Nephron (organoid): ENCODE measurements at regions not wholly inside any gene's neighbourhood (a gene's known extent, or its start where the extent isn't known, plus 50 kb on each side); places are given as distances from the start of the nearest gene placed in this dataset.

Experiments
- H3K27ac Mint-ChIP-seq, 3 experiments: 2 replicates each; pipeline ENCODE4 v1.8.0; 2020; ENCODE audit warnings: mixed read lengths in 3 of 3, mild to moderate bottlenecking in 2 of 3, moderate library complexity in 1 of 3
- H3K27me3 Mint-ChIP-seq: 2 replicates; pipeline ENCODE4 v1.8.0; 2021; ENCODE audit warnings: low read depth, mild to moderate bottlenecking, moderate library complexity, mixed read lengths
- H3K36me3 Mint-ChIP-seq: 2 replicates; pipeline ENCODE4 v1.8.0; 2020; ENCODE audit warnings: low read depth, mixed read lengths
- H3K4me1 Mint-ChIP-seq: 2 replicates; pipeline ENCODE4 v1.8.0; 2020; ENCODE audit warnings: mixed read lengths
- H3K4me3 Mint-ChIP-seq, 3 experiments: 2 replicates each; pipeline ENCODE4 v1.8.0; 2020; ENCODE audit warnings: mild to moderate bottlenecking in 3 of 3, mixed read lengths in 3 of 3, moderate library complexity in 2 of 3
- H3K9me3 Mint-ChIP-seq: 2 replicates; pipeline ENCODE4 v1.8.0; 2020; ENCODE audit warnings: mixed read lengths
- CTCF ChIP-seq, 3 experiments: fragments of 200-600 bp; sonication (generic); IDR thresholded peaks; one replicate each; pipeline ENCODE4 v1.5.0; 2021; ENCODE audit warnings: antibody characterized with exemption in 3 of 3; ENCODE audit not compliant: unreplicated experiment in 3 of 3

- H3K27me3 Mint-ChIP-seq, result peaks cover 4% of the 10 kb centered on the region
- no peak overlapping the region for H3K27ac Mint-ChIP-seq
- no peak for TF ChIP-seq CTCF (IDR thresholded peaks at IDR 0.05; ENCODE audit: unreplicated experiment in 3 of 3)
- H3K9me3 Mint-ChIP-seq, result peaks cover 10% of the 10 kb centered on the region
- H3K4me1 Mint-ChIP-seq, result no peaks in the 10 kb centered on the region
- no peaks in the 10 kb centered on the region for H3K36me3 Mint-ChIP-seq
- no peak overlapping the region for H3K4me3 Mint-ChIP-seq
Observed at GRCh38 chr6:147046141-147046877, 157.9 kb upstream of the STXBP5 start.

GRCh38 chr6:147048930-147049329 is 155.3 kb upstream of the STXBP5 start:
- Mint-ChIP-seq H3K9me3 (peaks cover 3% of the 10 kb centered on the region), H3K4me3 (no peak overlapping the region), H3K27me3 (peaks cover 4% of the 10 kb centered on the region), H3K36me3 (no peaks in the 10 kb centered on the region), H3K4me1 (no peaks in the 10 kb centered on the region), H3K27ac (no peak overlapping the region)
- no peak for TF ChIP-seq CTCF (IDR thresholded peaks at IDR 0.05; ENCODE audit: unreplicated experiment in 3 of 3)

GRCh38 chr6:147053311-147053921 is 150.8 kb upstream of the STXBP5 start:
- Mint-ChIP-seq H3K4me1 (no peaks in the 10 kb centered on the region), H3K36me3 (no peaks in the 10 kb centered on the region), H3K9me3 (no peaks in the 10 kb centered on the region), H3K27me3 (peaks cover 11% of the 10 kb centered on the region), H3K27ac (no peak overlapping the region), H3K4me3 (no peak overlapping the region)
- no peak for TF ChIP-seq CTCF (IDR thresholded peaks at IDR 0.05; ENCODE audit: unreplicated experiment in 3 of 3)

- no peak overlapping the region for H3K27ac Mint-ChIP-seq
- no peaks in the 10 kb centered on the region for H3K36me3 Mint-ChIP-seq
- no peak for TF ChIP-seq CTCF (IDR thresholded peaks at IDR 0.05; ENCODE audit: unreplicated experiment in 3 of 3)
- no peak overlapping the region for H3K4me3 Mint-ChIP-seq
- no peaks in the 10 kb centered on the region for H3K9me3 Mint-ChIP-seq
- no peaks in the 10 kb centered on the region for H3K4me1 Mint-ChIP-seq
- peaks cover 7% of the 10 kb centered on the region for H3K27me3 Mint-ChIP-seq
Observed at GRCh38 chr6:147054158-147054557, 150.1 kb upstream of the STXBP5 start.

GRCh38 chr6:147054871-147055270 is 149.3 kb upstream of the STXBP5 start:
- no peaks in the 10 kb centered on the region for H3K36me3 Mint-ChIP-seq
- no peak overlapping the region for H3K27ac Mint-ChIP-seq
- H3K4me1 Mint-ChIP-seq, result no peaks in the 10 kb centered on the region
- H3K4me3 Mint-ChIP-seq, result no peak overlapping the region
- TF ChIP-seq CTCF (IDR thresholded peaks at IDR 0.05; ENCODE audit: unreplicated experiment in 3 of 3), result no peak
- no peaks in the 10 kb centered on the region for H3K9me3 Mint-ChIP-seq
- H3K27me3 Mint-ChIP-seq, result peaks cover 7% of the 10 kb centered on the region
